ENCODE measurements at regions not wholly inside any gene's neighbourhood (a gene's known extent, or its start where the extent isn't known, plus 50 kb on each side); places are given as distances from the start of the nearest gene placed in this dataset.

DNA sequence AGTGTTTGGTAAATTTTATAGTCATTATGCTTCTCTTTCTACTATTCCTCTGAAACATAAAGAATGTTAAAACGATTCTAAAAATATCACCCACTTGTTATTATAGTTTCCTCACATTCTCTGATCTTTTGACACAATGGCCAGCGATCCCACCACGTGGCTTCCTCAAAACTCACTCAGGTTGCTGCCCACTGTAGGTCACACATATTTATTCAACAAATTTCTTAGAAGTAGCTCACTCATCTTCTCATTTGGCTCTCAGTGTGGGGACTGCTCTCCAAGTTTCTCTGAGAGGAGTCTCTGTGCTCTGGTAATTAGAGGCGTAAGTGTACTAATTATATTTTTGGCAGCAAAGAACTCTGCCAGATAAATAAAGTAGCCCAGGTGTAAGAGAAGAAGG lies 465.4 kb downstream of the CDH11 start:
- Histone ChIP-seq H3K4me3 (no peak overlapping the region), H3K4me1 (ENCODE audit: low read depth) (peaks cover 5% of the 10 kb centered on the region), H3K27ac (no peak overlapping the region), H3K36me3 (no peaks in the 10 kb centered on the region), H3K27me3 (no peaks in the 10 kb centered on the region), H3K9me3 (ENCODE audit: low read depth) (no peaks in the 10 kb centered on the region)
- no peak for TF ChIP-seq CTCF (IDR thresholded peaks at IDR 0.05; ENCODE audit: low read depth, low read length)
- no peak for DNase-seq (ENCODE audit: low read depth in 1 of 2, low spot score in 1 of 2)

DNA sequence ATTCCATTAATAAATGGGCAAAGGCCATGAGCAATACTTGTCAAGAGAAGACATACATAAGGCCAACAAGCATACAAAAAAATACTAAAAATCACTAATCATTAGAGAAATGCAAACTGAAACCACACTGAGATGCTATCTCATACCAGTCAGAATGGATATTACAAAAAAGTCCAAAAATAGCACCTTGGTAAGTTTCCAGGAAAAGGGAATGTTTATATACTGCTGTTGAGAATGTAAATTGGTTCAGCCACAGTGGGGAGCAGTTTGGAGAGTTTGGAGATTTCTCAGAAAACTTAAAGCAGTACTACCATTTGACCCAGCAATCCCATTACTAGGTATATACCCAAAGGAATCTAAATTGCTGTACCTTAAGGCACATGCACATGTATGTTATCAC lies 467.7 kb downstream of the CDH11 start:
- peak in 1 of 2 donors; percentile 17 for DNase-seq (ENCODE audit: low read depth in 1 of 2, low spot score in 1 of 2)
- Histone ChIP-seq H3K4me3 (no peak overlapping the region), H3K27ac (no peak overlapping the region), H3K36me3 (no peaks in the 10 kb centered on the region), H3K4me1 (ENCODE audit: low read depth) (peaks cover 5% of the 10 kb centered on the region), H3K27me3 (no peaks in the 10 kb centered on the region), H3K9me3 (ENCODE audit: low read depth) (no peaks in the 10 kb centered on the region)
- TF ChIP-seq CTCF (IDR thresholded peaks at IDR 0.05; ENCODE audit: low read depth, low read length) = no peak

DNA sequence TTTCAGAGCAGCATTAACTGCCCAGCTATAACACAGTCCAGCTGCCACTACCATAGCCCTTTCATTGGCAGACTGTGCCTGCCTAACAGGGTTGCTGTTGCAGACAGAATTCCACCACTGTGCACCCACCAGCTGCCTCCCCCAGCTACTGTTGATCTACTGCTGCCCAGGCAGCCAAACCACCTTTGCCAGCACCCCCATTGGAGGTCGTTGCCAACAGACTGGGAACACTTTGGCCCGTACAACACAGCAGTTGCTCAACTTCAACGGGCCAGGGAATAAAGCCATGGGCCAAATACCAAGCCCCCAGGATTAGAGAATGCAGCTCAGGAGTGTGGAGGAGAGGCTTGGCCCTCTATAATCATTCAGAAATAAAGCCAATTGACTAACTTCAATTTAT lies 473.6 kb downstream of the CDH11 start:
- H3K4me1 ChIP-seq (ENCODE audit: low read depth) = no peaks in the 10 kb centered on the region
- TF ChIP-seq CTCF (IDR thresholded peaks at IDR 0.05; ENCODE audit: low read depth, low read length) = no peak
- H3K27ac ChIP-seq = no peak overlapping the region
- DNase-seq (ENCODE audit: low read depth in 1 of 2, low spot score in 1 of 2) = no peak
- H3K9me3 ChIP-seq (ENCODE audit: low read depth) = no peaks in the 10 kb centered on the region
- no peak overlapping the region for H3K4me3 ChIP-seq
- no peaks in the 10 kb centered on the region for H3K27me3 ChIP-seq
- H3K36me3 ChIP-seq = no peaks in the 10 kb centered on the region

- Histone ChIP-seq H3K4me3 (no peak overlapping the region), H3K9me3 (ENCODE audit: low read depth) (no peaks in the 10 kb centered on the region), H3K27ac (no peak overlapping the region), H3K27me3 (no peaks in the 10 kb centered on the region), H3K36me3 (no peaks in the 10 kb centered on the region), H3K4me1 (ENCODE audit: low read depth) (no peaks in the 10 kb centered on the region)
- no peak for TF ChIP-seq CTCF (IDR thresholded peaks at IDR 0.05; ENCODE audit: low read depth, low read length)
- no peak for DNase-seq (ENCODE audit: low read depth in 1 of 2, low spot score in 1 of 2)
These were observed 480.5 kb downstream of the CDH11 start for GRCh38 chr16:64641343-64641742.

- no peak for DNase-seq (ENCODE audit: low read depth in 1 of 2, low spot score in 1 of 2)
- Histone ChIP-seq H3K4me1 (ENCODE audit: low read depth) (no peaks in the 10 kb centered on the region), H3K36me3 (no peaks in the 10 kb centered on the region), H3K4me3 (no peak overlapping the region), H3K27me3 (no peaks in the 10 kb centered on the region), H3K9me3 (ENCODE audit: low read depth) (no peaks in the 10 kb centered on the region), H3K27ac (no peak overlapping the region)
- TF ChIP-seq CTCF (IDR thresholded peaks at IDR 0.05; ENCODE audit: low read depth, low read length) = no peak
These were observed 483.1 kb downstream of the CDH11 start for GRCh38 chr16:64638766-64639165.

- Histone ChIP-seq H3K4me1 (ENCODE audit: low read depth) (no peaks in the 10 kb centered on the region), H3K9me3 (ENCODE audit: low read depth) (no peaks in the 10 kb centered on the region), H3K36me3 (no peaks in the 10 kb centered on the region), H3K27ac (no peak overlapping the region), H3K4me3 (no peak overlapping the region), H3K27me3 (no peaks in the 10 kb centered on the region)
- TF ChIP-seq CTCF (IDR thresholded peaks at IDR 0.05; ENCODE audit: low read depth, low read length) = no peak
- no peak for DNase-seq (ENCODE audit: low read depth in 1 of 2, low spot score in 1 of 2)
These were observed 492.2 kb downstream of the CDH11 start for GRCh38 chr16:64629622-64630021.

Data from cardiac muscle cell (in vitro differentiated cells and primary cell).